Stimulated activated CD4-positive, alpha-beta T cell treated with anti-CD3 and anti-CD28 coated beads, Interleukin-2, amount 100 ng/mL, for 24 hours (primary cell): ENCODE measurements at regions not wholly inside any gene's neighbourhood (a gene's known extent, or its start where the extent isn't known, plus 50 kb on each side); places are given as distances from the start of the nearest gene placed in this dataset.
A peak's percentile ranks its signal among the peaks of the same experiment; 100 is the strongest.

Source experiments
- DNase-seq, 2 donors: peaks; one replicate each; pipeline ENCODE4 v3.0.0-alpha.2; 2020

DNA sequence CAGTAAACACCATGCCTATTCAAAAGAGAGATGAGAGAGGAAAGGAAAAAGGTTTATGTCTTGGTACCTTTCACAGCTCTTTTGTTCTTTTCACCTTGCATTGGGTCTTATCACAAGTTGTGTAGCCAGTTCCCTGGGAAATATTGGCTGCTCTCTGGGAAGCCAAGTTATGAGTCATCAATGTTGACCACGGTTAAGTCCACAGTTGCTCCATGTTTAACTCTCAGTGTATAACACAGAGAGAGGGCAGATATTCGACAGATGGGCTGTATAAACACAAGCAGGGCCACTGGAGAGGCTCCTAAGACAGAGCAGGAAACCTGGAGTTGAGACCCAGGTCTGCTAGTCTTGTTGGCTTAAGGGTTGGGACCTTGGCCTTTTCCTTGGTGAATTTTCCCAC lies 718.6 kb downstream of the QKI start:
- DNase-seq = no peak

DNA sequence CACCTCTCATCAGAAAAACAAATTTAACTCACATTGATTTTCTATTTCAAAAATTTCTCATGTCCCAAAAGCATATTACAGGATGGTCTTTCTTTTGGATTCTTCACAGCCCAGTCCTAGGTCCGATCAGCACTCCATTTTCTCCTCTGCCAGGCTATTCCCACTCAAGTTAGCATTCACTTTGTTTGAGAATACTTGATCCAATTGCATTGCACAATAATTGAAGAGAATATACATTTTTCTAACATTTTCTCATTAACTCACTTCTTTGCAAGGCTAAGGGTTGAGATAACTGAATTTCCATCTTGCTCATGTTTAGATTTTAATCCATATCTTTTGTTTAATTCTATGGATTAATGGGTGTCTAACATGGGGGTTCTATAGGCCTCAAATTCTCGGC lies 716.1 kb downstream of the QKI start:
- DNase-seq = no peak

DNA sequence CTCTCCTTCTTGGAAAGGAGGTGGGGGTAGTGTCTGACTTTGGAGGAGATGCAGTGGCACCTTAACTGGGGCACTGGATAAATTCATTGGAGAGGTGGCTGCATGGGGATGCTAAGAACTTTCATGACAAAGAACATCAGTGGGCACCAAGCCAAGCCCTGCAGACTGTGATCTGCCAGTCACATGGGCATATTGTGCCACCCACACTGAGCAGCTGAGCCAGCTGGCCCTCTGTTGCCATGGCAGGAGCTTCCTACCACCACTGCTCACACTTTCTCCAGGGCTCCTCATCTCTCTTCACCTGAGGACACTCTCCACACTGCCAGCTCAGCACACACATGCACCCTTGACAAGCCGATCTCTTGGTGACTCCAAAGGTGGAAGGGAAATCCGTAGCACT lies 715.6 kb downstream of the QKI start:
- DNase-seq = no peak

DNA sequence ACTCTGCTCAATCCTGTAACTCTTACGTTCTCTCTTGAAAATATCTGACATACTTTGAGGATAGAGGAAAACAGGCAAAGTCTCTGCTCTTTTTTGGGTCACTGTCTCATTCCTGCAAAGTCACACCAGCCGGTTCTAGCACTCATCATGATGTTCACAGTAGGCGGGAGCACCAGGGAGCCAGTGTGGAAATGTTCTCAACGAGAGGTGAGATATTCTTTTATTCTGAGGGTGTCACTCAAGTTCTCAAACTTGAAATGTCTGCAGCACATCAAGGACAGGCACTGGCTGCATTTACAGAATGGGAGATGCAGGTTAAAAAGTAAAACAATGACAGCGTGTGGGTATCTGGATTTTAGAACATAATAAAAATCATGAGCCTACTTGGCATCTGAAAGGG lies 714.7 kb downstream of the QKI start:
- no peak for DNase-seq

DNA sequence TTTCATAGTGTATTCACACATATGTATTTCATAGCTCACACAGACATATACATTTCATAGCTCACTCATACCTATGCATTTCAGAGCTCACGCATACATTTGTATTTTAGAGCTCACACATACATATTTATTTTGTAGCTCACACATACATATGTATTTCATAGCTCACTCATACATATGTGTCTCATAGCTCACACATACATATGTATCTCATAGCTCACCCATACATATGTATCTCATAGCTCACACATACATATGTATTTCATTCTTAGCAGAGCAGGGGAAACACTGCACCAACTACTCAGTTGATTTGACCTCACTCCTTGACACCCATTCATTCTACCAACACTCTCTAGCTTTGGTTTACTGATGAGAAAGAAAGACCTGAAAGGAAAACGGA lies 713.6 kb downstream of the QKI start:
- DNase-seq = no peak

DNA sequence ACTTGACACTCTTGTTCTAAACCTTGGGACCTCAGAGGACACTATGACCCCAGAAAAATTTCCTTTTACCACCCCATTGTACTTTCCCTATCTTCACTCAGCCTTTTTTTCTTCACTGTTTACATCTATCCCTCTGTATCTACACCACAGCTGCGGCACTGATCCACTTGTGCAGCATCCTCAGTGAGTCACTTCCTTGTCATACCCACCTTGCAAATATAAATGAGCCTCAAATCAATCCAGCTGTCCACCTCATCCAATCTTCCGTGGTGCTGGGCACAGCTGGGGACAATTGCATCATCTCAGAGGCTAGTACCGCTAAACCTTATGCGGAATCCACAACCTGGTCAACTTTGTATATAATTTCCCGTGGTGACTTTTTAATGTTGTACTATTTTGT lies 710.5 kb downstream of the QKI start:
- no peak for DNase-seq

DNA sequence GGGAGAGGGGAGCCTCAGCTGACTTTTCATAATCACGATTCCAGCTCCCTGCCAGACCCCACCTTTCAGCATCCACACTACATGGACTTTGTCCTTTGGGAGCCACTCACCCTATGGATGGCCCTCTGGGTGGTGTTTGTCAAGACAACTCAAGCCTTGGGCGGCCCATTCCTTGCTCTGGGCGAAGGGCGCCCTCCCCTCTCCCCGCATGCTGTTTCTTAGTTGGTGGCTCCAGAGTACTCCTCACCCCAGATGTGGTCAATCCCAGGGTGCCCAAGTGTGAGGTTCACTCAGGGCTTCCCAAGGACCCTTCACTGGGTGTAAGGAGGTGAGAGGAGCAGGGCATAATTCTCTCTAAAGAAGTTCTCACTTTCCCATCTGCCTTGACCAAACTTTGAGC lies 710.0 kb downstream of the QKI start:
- DNase-seq = no peak

DNA sequence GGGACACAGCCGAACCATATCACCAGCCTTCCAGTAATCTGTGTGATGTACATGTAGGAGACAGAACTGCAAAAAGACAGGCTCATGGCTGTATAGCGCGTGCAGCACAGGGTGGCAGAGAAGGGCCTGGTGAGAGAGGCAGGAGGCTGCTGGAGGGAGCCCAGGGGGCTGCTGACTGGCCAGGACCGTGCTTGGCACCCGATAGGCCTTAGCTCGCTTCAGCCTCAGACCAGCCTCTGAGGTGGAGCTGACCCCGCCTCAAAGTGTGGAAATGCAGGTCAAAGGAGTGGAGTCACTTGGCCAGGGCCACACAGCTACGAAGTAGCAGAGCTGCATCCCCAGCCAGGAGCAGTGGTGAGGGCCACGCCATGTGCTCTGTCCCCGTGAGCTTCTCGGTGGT lies 707.6 kb downstream of the QKI start:
- DNase-seq = no peak

DNA sequence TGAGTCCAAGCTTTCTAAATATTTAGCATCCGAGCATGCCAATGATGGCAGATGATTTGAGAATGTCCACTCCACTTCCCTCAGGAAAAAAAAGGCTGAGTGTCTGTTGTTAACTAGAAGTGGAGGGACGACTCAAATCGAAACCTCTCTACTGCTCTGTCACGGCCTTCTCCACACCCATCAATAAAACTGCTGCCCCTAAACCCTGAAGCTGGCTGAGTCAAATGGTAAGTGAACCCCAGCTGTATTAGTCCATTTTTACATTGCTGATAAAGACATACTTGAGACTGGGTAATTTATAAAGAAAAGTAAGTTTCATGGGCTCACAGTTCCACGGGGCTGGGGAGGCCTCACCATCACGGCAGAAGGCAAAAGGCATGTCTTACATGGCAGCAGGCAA lies 707.0 kb downstream of the QKI start:
- DNase-seq = no peak

DNA sequence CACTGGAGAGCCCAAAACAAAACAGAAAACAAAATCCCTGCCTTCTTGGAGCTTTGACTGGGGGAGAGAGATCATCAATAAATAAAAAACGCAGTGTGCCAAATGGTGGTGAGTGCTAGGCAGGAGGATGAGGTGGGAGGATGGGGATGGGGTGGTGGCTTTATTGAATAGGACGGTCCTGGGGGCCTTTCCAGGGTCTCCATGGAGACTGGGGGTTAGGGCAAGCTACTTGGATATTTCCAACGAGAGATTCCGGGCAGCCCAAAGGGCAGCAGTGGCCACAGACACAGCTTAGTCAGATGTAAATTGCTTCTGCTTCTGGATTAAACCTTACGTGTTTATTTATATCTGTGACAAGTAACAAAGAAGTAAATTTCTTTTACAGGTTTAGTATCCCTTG lies 700.1 kb downstream of the QKI start:
- no peak for DNase-seq

DNA sequence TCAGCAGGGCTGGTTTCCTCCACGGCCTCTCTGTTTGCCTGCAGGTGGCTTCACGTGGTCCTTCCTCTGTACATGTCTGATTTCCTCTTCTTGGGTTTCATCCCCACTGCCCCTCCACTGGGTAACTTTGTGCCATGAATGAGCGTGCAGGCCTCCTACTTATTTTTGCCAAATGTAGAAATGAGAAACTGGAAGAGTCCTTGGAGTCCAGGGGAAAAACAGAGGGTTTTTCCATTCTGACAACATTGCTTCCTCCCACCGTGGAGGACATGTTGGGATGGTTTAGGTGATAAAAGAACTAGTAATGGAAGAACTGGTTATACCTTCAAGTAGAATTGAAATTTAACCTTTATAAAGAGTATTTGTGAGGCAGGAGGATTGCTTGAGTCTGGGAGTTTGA lies 699.5 kb downstream of the QKI start:
- no peak for DNase-seq

DNA sequence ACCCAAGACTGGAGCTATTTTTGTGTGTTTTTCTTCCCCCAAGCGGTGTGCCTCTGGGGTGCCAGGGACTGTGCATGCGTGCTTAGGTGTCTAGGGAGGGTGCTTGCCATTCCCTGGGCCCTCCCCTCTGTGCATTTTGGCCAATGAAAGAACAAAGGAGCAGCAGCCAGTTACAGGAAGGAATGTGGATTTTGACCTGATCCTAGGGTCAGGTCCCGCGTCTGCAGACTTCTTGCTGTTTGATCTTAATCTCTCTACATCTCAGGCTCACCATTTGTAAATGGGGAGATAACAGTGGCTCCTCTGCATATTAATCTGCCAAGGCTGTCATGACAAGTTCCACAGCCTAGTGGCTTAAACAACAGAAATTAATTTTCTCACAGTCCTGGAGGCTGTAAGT lies 699.1 kb downstream of the QKI start:
- no peak for DNase-seq

DNA sequence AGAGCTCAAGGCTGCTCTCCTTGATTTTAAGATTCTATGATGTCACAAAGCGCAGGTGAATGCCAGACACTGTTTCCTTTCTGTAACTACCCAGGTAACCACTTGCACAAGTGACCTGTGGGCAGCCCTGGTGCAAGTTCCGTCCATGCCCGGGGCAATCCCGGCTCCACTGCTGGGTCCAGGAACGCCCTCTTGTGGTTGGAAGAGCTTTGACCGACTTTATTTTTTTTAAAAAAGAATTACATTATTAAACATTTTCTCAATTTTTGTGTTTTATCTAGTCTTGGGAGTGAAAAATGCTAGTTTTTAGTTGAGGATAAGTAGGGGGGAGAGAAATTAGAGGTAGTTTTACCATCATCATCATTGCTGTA lies 695.2 kb downstream of the QKI start:
- no peak for DNase-seq

DNA sequence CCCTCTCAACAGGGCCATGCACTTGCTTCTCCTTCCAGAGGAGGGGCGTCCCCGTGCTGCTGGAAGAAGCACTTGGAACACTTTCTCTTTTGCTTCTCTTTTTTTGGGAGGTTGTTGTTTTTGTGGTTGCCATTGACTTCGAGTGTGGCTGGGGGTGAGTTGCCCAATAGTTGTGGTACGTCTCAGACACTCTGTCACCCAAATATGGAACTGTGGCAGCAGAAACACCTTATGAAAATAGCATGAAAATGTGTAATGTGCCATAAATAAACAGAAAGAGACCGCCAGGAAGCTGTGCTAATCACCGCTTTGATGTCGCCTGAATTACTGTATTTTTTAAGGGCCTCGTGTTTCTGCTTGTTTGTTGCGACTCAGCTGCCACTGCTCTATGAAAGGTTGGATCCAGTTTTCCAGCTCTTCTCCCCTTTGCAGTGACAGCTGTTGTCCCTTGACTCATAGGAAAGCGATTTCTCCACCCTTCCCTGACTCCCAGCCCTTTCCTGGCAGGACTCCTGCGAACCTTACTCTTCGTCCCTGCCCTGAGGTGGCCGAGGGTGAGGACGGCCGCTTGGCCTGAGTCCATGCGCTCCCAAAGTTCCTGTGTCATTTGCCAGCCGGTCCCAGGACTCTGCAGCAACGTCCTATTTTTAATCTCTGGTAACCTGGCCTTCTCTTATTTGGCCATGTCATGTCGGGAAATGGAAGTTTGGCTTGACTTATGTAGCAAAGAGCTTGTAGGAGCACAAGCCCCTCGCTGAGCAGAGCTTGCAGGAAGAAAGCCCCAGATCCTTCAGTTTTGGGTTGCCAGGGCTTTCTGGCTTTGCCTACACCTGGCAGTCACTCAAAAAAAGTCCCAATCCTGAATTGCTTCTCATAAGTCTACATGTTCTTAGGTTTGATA lies 694.6 kb downstream of the QKI start:
- no peak for DNase-seq

DNA sequence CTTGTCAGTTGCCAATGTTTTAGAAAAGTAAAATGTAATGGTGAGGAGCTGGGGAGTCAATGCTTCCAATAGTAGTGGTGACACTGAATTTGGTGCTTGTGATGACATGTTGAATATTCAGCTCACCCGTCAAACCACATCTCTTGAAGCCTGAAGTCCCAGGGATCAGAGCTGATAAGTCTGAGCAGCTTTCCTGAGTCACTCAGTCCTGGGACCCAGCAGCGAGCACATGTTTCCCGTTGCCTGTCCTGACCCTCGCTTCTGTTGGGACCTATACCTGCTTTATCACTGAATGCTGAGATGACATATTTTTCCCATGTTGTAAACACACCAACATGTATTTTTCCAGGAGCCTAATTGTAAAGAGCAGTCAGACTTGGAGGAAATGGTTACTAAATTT lies 693.6 kb downstream of the QKI start:
- no peak for DNase-seq

DNA sequence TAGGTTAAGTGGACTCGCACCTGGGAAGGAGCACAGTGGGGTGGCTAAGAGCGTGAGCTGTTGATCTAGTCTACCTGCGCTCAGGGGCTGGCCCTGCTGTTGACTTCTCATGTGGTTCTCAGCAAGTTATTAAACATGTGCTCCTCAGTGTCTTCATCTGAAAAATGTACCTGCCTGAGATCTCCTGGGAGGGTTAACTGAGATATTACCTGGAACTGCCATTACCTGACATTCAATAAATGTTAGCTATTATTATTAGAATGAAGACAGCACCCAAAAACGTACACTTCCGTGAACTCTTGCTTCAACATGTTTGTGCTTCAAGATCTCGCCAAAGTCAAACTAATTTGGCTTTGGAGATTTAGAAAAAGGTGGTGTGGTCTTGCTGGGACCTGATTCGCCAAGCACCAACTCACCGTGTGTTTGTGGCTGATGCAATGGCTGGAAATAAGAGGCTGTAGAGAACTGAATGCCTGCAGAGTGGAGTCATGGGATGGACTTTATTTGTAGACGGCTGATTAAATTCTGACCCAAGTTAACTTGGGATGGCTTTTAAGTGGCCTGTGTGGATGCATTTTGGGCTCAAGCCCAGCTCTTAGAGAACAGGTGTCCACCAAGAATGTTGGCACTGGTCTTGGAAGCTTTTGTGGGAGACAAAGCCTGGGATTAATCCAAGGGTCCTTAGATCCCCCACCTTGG lies 692.9 kb downstream of the QKI start:
- no peak for DNase-seq

DNA sequence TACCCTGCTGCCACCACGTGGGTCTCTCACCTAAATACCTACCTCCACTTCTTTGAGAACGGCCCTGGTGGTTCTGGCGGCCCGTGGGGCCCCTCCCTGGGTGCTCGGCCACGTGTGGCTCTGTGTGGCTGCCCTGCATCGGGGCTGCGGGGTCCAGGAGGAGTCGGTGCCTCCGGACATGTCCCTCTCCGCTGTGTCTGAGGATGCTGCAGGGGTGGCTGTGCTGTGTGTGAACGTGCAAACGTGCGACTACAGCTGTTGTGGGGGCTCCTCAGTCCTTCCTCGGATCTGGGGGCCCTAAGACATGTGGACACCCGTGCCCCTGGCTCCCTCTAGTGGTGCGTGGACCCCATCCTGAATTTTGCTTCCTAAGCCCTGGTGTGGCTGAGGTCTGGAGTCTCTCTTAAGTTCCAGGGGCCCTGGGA lies 691.8 kb downstream of the QKI start:
- DNase-seq = peak in 1 of 2 donors; percentile 4

DNA sequence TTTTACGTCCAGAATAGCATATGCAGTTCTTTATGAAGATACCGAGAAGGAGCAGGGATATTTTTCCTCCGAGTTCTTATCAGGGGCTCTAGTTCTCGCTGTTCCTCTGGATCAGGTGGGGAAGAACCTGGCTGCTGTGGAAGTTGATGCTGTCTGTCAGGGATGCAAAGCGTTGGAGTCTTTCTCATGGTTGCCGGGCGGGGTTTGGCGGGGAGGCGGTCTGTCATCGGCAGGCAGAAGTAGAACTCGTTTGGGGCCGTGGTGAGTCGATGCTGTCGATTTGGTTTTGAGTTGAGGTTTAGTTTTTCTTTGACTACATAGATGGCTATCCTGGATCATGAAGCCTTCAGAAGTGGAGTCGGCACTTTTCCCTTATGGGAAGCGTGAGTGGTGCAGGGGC lies 691.2 kb downstream of the QKI start:
- no peak for DNase-seq

DNA sequence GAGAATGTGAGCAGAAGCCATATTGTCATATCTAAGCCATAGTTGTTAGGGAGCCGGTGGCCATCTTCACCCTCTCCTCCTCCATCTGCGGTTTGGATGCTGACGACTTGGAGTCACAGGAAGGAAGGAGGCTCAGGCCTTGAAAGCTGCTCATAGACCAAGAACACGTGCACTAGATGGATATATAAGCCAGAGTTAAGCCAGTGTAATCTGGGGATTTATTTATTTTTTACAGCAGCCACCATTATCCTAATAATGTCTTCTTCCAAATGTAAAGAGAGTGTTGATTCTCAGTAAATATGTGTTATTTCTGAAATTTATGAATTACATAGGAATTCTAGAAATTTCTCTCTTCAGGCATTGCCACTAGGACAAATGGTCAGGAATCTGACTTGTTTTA lies 689.9 kb downstream of the QKI start:
- DNase-seq = no peak

DNA sequence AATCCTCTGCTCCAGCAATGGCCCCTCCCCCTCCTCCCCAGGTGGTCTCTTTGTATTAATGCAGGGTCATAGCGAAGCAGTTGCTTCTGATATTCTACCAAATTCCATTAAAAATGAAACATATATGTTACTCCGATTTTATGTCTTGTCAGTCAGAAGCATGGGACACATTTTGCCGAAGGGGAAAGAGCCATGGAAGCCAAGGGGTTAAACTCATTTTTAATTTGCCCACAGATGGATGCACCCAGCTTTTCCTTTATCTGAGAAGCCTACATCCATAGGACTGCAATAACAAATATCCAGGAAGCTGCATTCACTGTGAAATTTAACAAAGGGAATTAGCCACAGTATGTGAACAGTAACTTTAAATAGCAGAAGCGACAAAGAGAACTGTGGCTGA lies 688.2 kb downstream of the QKI start:
- no peak for DNase-seq

DNA sequence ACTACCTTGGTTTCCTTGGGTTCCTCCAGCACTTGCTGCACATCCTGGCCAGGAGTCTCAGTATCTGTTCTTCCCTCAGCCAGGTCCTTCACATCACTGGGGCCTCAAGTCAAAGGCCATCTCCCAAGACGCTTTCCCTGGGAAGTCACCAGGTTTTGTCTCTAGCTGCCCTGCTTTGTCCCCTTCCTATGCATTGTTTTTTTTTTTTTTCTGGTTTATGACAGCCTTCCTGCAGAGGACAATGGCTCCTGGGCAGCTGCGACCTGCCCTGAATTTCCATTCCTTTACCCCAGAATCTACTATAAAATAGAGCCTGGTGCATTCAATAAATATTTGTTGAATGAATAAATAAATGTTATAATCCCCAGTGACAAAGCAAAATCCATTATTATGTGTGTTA lies 687.3 kb downstream of the QKI start:
- DNase-seq = no peak

DNA sequence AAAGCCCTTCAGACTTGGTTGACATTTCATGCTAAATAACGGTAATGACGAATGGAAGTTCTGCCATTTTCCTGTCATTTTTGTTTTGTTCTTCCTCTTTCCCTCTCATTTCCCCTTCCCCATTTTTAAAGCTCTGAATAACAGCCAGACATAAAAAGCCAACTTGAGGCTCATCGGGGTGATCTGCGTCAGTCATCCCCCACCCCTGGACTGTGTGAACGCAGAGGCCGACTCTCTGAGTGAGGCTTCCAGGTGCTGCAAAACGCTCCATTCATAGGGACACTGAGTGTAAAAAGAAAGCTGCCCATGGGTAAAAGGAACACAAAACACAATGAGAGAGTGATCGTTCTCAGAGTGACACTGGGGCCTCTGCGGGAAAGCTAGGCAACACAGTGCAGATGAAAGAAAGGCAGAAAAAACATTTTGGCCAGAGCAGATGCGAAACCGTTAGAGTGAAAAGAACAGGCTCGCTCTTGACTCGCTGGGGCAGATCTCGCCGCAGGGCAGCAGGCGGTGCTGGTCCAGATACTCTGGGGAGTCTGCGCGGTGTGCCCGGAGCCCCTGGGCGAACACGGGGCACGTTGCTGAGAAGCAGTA lies 684.8 kb downstream of the QKI start:
- no peak for DNase-seq

DNA sequence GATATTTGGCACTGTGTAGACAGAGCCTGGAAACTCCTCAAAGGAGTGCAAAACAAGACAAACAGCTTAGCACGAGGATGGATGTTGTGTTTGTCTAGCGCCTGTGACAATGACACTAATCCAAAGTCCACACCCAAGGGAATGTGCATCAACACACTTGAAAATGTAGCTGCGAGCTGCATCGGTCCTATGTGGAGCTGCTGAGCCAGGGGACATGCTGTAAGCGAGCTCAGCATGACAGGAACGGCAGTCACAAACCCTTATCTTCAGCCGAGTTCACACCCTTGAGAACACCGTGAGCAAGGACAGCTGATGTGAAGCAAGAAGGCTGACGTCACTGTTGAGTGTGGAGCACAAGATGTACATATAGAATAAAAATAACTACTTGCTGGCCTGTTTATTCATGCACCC lies 684.3 kb downstream of the QKI start:
- no peak for DNase-seq
